ENCODE measurements at regions not wholly inside any gene's neighbourhood (a gene's known extent, or its start where the extent isn't known, plus 50 kb on each side); places are given as distances from the start of the nearest gene placed in this dataset.
"Not testable (repeated sequence)": the region's sequence is repeated elsewhere in the genome, so short reads cannot be mapped to it uniquely, and the experiment has no call there.

DNA sequence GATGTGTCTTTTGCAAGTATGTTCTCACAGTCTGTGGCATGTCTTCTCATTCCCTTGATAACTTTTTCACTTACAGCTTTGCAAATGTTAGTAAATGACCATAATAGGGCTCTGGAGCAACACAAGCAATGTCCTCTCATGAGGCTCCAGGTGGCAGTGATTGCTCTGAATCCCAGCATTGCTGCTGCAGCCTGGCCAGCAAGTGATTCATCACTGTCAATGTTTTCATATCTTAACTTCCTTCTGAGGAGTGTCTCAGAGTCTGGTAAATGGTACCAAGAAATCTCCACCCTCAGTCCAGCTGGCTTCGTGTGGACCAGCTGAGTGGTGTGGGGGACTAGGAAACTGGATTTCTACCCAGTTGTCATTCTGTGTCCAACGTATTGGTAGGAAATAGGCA, 139.6 kb downstream of the MYLK4 start:
- no peak for DNase-seq

DNA sequence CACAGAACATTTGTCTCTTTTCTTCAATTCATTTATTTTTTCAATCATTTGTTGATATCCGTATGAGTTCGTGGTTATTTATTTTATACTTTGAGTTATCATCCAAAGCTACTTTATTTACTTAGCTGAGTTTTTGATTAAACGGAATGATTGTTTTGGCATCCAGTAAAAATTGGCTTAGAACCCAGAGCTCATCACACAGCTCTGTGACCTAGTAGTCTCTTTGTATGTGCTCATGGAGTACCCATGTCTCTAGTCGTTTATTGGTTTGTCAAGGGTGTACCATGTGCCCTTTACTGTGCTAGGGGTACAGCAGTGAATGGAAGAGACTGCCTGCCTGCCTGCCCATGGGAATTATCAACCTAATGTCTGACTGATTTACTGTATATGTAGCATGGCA, 142.2 kb downstream of the MYLK4 start:
- no peak for DNase-seq

DNA sequence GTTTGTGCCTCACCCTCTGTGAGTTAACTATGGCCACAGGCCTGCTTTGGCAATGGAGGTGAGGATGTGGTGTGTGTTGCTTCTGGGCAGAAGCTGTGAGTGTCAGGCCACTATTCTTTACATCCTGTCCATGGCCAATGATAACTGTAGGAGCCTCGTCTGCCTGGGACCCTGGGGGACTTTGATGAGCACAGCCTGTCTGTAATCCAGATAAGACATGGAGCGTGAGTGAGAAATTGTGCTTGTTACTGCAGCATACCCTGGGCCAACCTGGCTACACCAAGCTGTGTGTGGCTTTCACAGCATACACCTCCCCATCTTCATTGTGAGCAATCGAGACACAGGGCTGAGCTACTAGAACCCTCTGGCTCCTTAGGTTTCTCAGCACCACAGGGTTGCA, 150.4 kb downstream of the MYLK4 start:
- no peak for DNase-seq

DNA sequence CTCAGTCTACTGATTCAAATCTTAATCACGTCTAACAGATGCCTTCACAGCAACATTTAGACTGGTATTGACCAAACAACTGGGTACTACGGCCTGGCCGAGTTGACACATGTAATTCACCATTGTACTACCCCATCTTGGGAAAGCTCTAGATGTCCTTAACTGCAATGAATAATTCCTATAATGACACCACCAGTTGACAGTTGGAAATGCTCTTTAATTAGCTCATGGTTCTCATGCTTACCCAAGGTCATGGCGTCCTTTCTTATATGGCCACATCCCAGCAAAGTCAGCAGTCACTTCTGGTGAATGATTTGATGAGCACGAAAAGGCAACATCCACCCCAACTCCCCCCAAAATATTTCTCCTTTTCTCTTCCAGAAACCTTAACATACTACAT, 150.9 kb downstream of the MYLK4 start:
- DNase-seq = no peak

DNA sequence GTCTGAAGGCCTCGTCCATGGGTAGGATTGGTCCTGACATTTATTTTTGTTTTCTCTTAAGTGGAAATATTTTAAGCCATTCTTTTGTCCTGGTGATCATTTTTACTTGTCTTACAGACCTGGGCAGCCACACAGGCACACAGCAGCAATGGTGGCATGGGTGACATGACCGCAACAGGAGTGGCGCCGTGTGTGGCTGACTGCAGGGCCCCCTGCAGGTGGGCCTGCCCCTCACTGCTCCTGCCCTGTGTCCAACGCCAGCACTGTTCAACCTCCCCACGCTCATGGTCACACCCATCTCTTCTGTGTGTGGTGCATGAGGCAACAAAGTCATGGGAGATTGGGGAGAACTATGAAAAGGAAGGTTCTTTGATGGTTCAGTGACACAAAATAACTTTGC, 151.9 kb downstream of the MYLK4 start:
- no peak for DNase-seq

DNA sequence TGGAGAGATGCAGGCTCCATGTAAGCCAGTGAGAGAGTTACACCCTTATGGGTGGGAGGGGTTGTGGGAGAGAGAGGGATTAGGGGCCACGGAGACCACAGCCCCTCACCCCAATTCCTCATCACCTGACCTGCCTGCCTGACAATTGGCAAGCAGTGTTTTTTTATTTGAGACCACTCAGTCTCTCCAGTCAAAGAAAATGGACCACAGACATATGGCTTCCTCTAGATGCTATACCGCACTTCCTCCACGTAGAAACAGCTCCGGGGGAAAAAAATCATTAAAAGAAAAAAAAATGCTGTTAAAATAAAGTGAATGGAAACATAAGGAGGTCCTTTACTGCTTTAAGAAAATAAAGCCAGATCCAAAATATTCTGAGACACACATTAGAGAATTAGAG, 152.7 kb downstream of the MYLK4 start:
- DNase-seq = no peak

DNA sequence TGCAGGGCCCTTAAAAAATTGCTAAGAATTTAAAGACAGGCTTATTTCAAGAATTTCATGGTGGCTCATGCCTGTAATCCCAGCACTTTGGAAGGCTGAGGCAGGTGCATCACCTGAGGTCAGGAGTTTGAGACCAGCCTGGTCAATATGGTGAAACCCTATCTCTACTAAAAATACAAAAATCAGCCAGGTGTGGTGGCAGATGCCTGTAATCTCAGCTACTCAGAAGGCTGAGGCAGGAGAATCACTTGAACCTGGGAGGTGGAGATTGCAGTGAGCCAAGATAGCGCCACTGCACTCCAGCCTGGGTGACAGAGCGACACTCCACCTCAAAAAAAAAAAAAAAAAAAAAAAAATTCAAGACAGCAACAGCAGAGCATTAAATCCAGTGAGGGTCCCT, 153.3 kb downstream of the MYLK4 start:
- not testable (repeated sequence) for DNase-seq

DNA sequence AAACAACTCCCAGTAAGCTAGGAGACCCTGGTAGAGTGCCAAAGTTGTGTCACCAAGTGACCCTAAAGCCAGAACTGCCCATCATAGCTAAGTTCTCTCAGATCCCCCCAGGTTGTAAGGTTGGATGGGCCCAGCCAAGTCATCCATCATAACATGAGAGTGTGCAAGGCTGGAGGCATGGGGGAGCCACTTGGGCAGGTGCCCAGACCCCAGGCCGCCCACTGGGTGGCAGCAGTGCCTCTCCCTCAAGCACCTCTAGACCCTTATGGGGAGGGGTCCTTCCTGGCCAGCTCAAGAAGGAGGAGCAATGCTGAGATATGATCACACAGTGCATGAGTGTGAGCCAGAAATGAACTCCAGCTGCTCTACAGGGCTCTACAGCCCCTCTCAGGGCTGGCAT, 154.5 kb downstream of the MYLK4 start:
- no peak for DNase-seq

DNA sequence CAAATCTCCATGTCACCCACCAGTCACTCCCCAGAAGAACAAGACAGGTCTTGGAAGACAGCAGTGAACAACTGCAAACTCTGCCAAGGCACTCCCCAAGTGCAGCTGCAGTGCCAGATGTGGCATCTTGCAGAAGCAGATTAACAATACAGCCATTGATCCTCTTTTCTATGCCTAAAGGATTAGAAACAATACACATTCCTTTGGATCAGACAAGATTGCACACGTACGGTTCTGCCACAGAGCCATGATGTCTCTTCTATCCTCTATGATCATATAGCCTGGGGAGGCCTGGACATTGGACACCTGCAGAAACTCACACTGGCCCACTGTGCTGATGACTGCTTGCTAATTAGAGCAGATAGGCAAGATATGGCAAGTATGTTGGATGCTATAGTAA, 155.9 kb downstream of the MYLK4 start:
- no peak for DNase-seq

DNA sequence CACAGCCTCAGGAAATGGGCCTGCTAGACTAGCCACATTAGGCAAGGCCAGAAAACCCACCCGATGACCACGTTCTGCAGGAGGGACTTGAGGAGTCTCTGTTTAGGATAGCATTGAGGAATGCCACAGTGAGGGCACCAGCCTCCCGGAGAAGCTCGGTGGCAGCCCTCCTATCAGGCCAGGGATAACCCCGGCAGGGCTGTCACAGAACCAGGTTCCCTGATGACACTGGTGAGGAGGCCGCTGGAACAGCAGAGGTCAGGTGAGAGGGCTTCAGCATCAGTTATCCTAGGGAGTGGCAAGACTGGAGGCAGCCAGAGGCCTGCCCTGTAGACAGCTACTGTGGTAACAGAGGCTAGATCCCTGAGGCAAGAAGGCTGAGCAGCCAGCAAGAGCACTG, 157.6 kb downstream of the MYLK4 start:
- no peak for DNase-seq

DNA sequence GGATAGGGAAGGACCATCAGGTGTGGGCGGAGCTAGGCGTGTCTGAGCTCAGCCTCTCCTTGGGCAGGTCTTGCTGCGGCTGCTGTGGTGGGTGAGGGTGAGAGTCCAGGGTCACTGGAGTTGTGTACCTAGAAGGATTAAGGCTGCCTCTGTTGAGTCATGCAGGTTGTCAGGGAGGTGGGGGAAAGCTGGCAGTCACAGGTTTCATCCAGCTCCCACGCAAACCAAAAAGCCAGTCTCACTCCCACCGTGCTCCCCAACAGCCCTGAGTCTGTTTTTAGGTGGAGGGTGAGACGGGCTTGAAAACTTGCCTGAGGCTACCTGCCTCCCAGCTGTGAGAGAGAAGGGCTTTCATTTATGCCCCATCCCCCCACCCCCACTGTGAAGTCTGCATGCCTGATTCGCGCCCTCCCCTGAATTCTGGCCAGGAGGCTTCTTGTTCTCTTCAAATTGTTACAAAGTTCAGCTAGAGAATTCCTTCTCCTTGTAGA, 161.5 kb downstream of the MYLK4 start:
- no peak for DNase-seq

DNA sequence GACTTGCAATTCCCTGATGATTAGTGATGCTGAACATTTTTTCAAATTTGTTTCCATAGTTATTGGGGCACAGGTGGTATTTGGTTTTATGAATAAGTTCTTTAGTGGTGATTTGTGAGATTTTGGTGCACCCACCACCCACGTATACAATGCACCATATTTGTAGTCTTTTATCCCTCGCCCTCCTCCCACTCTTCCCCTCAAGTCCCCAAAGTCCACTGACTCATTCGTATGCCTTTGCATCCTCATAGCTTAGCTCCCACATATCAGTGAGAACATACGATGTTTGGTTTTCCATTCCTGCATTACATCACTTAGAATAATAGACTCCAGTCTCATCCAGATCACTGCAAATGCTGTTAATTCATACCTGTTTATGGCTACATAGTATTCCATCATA, 167.3 kb downstream of the MYLK4 start:
- DNase-seq = no peak

DNA sequence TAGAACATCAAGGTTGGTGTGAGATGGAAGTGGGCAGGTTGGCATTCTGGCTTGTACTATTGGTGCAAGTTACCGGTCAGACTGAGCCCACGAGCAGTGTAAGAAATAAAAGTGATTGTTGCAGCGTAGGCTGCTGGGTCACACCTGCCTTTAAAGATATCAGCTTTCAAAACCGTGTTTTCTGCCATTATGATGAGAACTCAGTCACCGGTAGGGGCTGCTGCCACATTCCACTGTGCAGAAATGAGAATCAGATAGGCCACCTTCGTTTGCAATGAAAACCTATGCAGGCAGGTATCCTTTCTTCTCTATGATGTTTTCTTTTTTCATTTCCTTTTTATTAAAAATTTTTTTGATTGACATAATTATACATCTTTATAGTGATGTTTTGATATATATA, 168.5 kb downstream of the MYLK4 start:
- DNase-seq = no peak

DNA sequence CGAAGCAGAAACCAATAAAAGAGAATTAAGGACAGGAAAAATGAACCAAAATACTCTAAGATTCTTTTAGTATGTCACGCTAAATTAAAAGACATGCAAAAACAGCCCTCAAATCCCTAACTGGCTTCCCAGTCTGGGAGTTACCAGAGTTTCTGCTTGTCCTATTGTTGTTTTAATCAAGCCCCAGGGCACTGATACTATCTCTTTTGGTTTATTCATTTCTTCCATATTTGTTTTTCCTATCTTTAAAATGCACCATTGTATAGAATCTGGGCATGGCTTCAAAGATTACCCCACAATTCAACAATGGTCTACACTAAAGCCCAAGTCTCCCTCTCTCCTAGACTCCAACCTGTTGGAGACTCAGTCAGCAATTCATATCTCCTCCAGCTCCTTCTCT, 169.1 kb downstream of the MYLK4 start:
- DNase-seq = no peak

DNA sequence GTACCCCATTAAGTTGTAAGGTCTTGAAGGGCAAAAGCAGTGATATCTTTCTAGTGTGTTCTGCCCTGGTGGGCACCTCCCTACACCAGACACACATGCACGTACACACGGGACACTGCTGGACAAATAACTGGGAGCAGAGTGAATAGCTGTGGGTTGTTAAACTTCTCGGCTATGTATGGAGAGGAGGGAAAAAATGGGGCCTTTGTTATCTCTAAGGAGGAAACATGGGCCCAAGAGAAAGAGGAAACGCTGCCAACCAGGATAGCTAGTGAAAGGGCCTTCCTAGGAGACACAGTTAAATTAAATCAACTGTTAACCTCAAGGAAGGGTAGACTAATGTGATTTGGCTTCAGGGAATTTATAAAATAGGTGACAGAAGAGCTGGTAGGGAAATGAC, 169.7 kb downstream of the MYLK4 start:
- DNase-seq = no peak

DNA sequence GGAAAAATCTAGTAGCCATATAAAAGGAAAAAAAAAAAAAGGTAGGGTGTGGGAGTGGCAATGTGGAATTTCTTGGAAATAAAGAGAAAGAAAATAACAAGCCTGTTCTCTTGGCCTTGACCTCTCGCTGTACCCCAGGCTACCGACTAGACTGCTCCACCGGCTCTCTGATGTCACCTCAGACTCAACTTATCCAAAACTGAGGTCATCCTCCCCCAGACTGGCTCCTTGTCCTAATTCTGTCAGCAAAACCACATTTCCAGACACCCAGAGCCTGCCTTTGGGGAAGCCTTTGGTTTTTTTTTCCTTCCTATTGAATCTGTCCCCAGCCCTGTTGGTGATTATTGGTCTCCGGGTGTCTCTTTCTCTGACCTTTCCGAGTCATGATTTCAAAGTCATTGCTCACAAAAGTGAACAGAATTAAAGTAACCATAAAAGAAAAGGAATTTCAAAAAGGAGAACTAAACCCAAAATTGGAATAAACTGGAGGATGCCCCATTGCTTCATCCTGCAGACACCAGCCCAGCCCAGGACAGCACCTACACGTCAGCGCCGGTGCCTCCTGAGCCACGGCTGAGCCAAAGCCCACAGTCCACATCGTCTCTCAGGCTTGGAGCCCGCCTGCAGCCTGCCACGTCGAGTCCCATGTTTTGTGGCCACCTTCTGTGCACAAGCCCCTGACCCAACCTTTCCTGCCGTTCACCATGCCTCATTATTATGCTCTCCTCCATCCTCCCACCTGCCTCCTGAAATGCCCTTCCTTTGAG, 170.7 kb downstream of the MYLK4 start:
- no peak for DNase-seq

DNA sequence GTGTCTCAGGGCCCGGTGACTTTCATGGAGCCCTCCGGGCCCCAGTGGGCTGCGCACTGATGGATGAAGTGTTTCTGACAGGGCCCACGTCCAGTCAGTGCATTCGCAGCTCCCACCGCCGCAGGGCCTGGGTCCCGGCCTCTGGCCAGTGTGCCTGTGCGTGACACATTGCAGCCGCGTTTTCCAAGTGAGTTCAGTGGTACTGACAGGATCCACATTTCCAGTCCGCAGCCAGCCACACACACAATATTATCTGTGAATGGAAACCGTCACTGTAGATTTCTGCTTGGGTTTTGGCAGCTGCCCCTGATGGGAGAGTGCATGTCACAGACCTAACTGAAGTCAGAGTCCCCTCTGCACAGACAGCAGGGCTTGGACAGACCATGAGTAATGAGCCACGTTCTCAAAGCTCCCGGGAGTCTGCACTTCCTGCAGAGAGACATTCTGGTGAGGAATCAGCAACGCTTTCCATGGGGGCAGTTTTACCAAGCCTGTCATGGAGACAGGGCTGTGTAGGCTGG, 171.4 kb downstream of the MYLK4 start:
- no peak for DNase-seq

DNA sequence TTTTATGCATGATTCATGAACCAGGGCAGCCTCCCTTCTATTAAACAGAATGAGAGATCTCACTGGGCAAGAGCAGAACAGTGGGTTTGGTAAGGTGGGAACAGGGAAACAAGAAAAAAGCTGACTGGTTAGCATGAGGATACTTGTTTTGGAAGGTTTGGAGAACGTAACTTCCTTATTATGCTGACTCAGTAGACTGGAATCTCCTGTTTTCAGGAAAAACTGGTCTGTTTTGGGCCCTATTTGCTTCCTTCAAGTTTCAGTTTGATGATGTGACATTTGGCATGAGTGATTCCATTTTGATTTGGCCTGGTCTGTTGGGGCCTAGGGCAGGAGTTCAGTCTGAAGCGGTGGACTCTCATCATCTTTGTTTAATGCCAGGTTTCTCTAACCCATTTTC, 172.0 kb downstream of the MYLK4 start:
- DNase-seq = no peak

DNA sequence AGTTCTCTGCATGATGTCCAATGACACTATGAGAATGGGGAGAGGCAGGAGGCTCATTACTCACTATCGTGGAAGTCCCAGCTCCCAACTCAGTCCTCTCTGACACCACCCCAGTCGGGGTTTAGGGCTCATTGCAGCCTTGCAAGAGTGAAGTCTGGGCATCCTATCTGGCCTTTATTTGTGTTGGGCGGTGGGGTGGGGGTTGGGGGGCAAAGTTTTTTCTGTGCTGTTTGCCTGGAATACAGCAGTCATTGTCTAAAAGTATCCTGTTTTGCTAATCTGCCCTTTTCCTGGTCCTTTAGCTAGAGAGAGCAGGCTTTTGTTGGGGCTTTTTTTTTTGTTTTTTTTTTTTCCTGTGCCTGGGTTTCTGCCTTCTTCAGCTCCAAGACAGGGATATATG, 174.2 kb downstream of the MYLK4 start:
- no peak for DNase-seq

DNA sequence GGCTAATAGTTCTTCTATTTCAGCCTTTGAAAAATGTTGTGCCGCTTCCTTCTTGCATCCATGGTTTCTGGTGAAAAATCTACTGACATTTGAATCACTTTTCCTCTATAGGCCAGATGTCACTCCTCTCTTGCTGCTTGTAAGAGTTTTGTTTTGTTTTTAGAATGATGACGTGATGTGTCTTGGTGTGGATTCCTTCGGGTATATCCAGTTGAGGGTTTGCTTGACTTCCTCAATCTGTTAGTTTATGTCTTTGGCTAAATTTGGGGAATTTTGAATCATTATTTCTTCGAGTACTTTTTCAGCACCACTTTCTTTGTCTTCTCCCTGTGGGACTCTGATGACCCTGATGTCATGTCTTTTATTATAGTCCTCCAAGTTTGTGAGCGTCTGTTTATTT, 175.5 kb downstream of the MYLK4 start:
- DNase-seq = no peak

DNA sequence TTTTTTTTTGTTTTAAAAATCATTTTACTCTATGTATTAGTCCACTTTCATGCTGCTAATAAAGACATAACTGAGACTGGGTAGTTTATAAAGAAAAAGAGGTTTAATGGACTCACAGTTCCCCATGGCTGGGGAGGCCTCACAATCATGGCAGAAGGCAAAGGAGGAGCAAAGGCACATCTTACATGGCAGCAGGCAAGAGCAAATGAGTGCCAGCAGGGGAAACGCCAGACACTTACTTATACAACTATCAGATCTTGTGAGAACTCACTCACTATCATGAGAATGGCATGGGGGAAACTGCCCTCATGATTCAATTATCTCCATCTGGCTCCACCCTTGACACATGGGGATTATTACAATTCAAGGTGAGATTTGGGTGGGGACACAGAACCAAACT, 181.3 kb downstream of the MYLK4 start:
- not testable (repeated sequence) for DNase-seq

DNA sequence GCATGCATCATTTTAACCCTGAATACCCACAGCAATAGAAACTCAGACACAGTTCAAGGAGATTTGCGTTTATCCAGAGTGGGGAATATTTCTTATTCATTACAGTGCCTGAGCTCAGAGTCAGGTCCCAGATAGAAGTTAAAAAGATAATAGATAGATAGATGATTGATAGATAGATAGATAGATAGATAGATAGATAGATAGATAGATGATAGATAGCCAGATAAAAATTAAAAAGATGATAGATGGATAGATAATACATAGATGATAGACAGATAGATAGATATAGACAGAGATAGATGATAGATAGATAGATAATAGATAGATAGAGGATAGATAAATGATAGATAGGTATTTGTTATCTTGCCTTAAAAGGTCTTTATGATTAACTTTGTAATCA, 184.7 kb downstream of the MYLK4 start:
- no peak for DNase-seq

DNA sequence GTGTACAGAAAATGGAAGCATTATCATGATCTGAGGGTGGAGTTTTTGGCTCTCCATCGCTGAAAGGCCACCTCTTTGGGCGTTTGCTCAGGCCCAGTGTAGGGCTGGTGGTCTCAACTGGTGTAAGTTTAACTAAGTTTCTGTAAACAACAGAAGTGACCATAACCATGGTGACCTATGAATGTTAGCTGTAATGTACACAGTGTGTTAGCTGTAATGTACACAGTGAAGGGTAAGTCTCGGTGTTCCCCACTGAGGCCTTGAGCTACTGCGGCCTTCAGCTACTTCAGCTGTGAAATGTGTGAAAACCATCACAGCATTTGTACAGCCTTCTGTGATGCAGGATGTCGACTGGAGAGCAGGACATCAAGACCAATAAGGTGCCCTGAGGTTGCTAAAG, 185.2 kb downstream of the MYLK4 start:
- no peak for DNase-seq

DNA sequence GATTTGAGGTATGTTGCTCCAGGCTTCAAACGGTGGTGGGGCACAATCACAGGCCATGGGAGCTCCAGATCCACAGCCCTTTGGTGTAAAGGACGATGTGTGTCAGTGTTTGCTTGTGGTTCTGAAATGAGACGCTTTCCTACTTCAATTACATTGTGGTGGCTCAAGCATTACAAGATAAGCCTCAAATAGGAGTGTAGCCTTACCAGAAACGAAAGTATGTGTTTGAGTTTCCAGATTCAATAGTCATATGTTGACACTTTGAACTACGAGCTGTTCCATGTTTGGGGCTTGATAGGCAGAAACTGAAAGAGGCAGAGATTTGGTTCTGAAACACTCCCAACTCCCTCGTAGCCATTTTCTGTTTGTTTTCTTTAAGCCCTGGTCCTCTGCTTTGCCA, 187.1 kb downstream of the MYLK4 start:
- no peak for DNase-seq
